GM12878 (cell line): ENCODE measurements at regions not wholly inside any gene's neighbourhood (a gene's known extent, or its start where the extent isn't known, plus 50 kb on each side); places are given as distances from the start of the nearest gene placed in this dataset.

Experiments used
- ATAC-seq: fragments of 200-7000 bp; cut with Tn5 transposase; 3 replicates; pipeline ENCODE4 v1.9.1; 2020; ENCODE audit warnings: mild to moderate bottlenecking, moderate library complexity
- BruUV-seq: library from RNA; stranded (reverse); fragments of 400-500 nt; replicated peaks from 2 replicates; lab custom pipeline; 2021; lab: Mats Ljungman, UMichigan
- CTCF ChIA-PET: fragments of 300-600 bp; sonication (Branson Sonifier 250); formaldehyde crosslinking; extraction: SDS; loops from one replicate; lab custom pipeline; 2021; ENCODE audit warnings: inconsistent platforms; lab: Yijun Ruan, JAX
- POLR2A ChIA-PET: fragments of 350-600 bp; formaldehyde crosslinking; extraction: SDS; loops from one replicate; lab custom pipeline; 2021; ENCODE audit warnings: inconsistent platforms; lab: Charles Lee
- RAD21 ChIA-PET: fragments of 300-600 bp; sonication (Branson Sonifier 250); formaldehyde crosslinking; loops from one replicate; lab custom pipeline; 2023; ENCODE audit warnings: antibody characterized with exemption; ENCODE audit not compliant: unreplicated experiment; lab: Charles Lee
- SMC1A ChIA-PET: fragments of 300-600 bp; sonication (Branson Sonifier 250); formaldehyde crosslinking; loops from one replicate; lab custom pipeline; 2023; ENCODE audit not compliant: unreplicated experiment, uncharacterized antibody; lab: Charles Lee
- DNase-seq: peaks from one replicate; pipeline ENCODE4 v3.0.0-alpha.2; 2011; ENCODE audit warnings: low read depth, low spot score
- FAIRE-seq: peaks from 3 replicates; lab custom pipeline; 2011; peaks lifted over from hg19 to GRCh38; lab: Jason Lieb, UNC
- H2AFZ ChIP-seq: 2 replicates; pipeline ENCODE4 v1.6.0; 2011; ENCODE audit warnings: low read depth, low read length, control low read depth; ENCODE audit not compliant: control insufficient read depth
- H3K27ac ChIP-seq: 2 replicates; pipeline ENCODE4 v1.5.1; 2011; ENCODE audit warnings: control low read depth; ENCODE audit not compliant: control insufficient read depth, insufficient read depth
- H3K27me3 ChIP-seq, 2 experiments: replicated peaks in 1 of 2; 2 replicates each; pipeline versions ENCODE4 v1.6.0 to v1.6.1; 2011; ENCODE audit warnings: low read length in 1 of 2; ENCODE audit not compliant: control insufficient read depth in 2 of 2, insufficient read depth in 2 of 2
- H3K36me3 ChIP-seq, 2 experiments: 2 replicates each; pipeline ENCODE4 v1.5.1; 2011; ENCODE audit warnings: low read length in 1 of 2; ENCODE audit not compliant: control insufficient read depth in 2 of 2, insufficient read depth in 2 of 2
- H3K4me1 ChIP-seq: 2 replicates; pipeline ENCODE4 v1.6.1; 2011; ENCODE audit warnings: mild to moderate bottlenecking, low read length, moderate library complexity, mixed read lengths; ENCODE audit not compliant: control insufficient read depth, insufficient read depth
- H3K4me2 ChIP-seq: 2 replicates; pipeline ENCODE4 v1.6.0; 2011; ENCODE audit warnings: control low read depth; ENCODE audit not compliant: control insufficient read depth, insufficient read depth
- H3K4me3 ChIP-seq: fragments of 200-600 bp; sonication (generic); 2 replicates; pipeline ENCODE4 v1.5.1; 2016
- H3K79me2 ChIP-seq: 2 replicates; pipeline ENCODE4 v1.6.0; 2011; ENCODE audit warnings: low read length; ENCODE audit not compliant: control insufficient read depth, insufficient read depth
- H3K9ac ChIP-seq: 2 replicates; pipeline ENCODE4 v1.8.0; 2011; ENCODE audit warnings: low read length, control low read depth, mixed read lengths; ENCODE audit not compliant: control insufficient read depth, insufficient read depth
- H3K9me3 ChIP-seq: replicated peaks from 3 replicates; pipeline ENCODE4 v1.5.1; 2011; ENCODE audit warnings: mild to moderate bottlenecking, low read length; ENCODE audit not compliant: control insufficient read depth, insufficient read depth
- H4K20me1 ChIP-seq: 2 replicates; pipeline ENCODE4 v1.6.0; 2011; ENCODE audit not compliant: control insufficient read depth, insufficient read depth
- BACH1 ChIP-seq: fragments of 450-650 bp; IDR thresholded peaks from 2 replicates; pipeline ENCODE4 v1.6.1; 2017; ENCODE audit warnings: mild to moderate bottlenecking, borderline replicate concordance
- BCLAF1 ChIP-seq: fragments of 450-650 bp; IDR thresholded peaks from 2 replicates; pipeline ENCODE4 v1.6.1; 2017; ENCODE audit warnings: antibody characterized with exemption, mild to moderate bottlenecking, moderate library complexity
- CBX3 ChIP-seq: fragments of 200-600 bp; sonication (generic); IDR thresholded peaks from 2 replicates; pipeline ENCODE4 v1.6.1; 2016; ENCODE audit warnings: low read depth, borderline replicate concordance
- CBX5 ChIP-seq: sonication (generic); IDR thresholded peaks from 2 replicates; pipeline ENCODE4 v1.6.1; 2016; ENCODE audit warnings: low read depth, moderate library complexity, mild to moderate bottlenecking, inconsistent platforms
- CEBPB ChIP-seq, 2 experiments: fragments of 150-350 bp in 1 of 2; IDR thresholded peaks; 2 replicates each; pipeline ENCODE4 v1.6.1; 2012 to 2014; ENCODE audit warnings: low read depth in 2 of 2, low read length in 2 of 2, borderline replicate concordance in 1 of 2, inconsistent platforms in 1 of 2
- CREB1 ChIP-seq: IDR thresholded peaks from 2 replicates; pipeline ENCODE4 v1.6.1; 2012; ENCODE audit warnings: low read depth, mild to moderate bottlenecking, inconsistent platforms
- EGR1 ChIP-seq, 2 experiments: IDR thresholded peaks; 1 replicate in 1 of 2; 2 replicates in 1 of 2; pipeline ENCODE4 v1.6.1; 2011 to 2012; ENCODE audit warnings: low read depth in 2 of 2, low read length in 2 of 2, borderline replicate concordance in 1 of 2, mild to moderate bottlenecking in 1 of 2, moderate library complexity in 1 of 2
- EP300 ChIP-seq, 2 experiments: fragments of 150-350 bp in 1 of 2; IDR thresholded peaks; 2 replicates each; pipeline ENCODE4 v1.6.1; 2011 to 2012; ENCODE audit warnings: low read depth in 2 of 2, low read length in 2 of 2, borderline replicate concordance in 1 of 2, improper control_type of control experiment in 1 of 2, inconsistent platforms in 1 of 2; ENCODE audit not compliant: control insufficient read depth in 1 of 2
- FOXK2 ChIP-seq: fragments of 450-650 bp; IDR thresholded peaks from 2 replicates; pipeline ENCODE4 v1.6.1; 2017; ENCODE audit warnings: mild to moderate bottlenecking, moderate library complexity
- LARP7 ChIP-seq: fragments of 450-650 bp; IDR thresholded peaks from 2 replicates; pipeline ENCODE4 v1.6.1; 2017; ENCODE audit warnings: mild to moderate bottlenecking
- MLLT1 ChIP-seq: fragments of 450-650 bp; IDR thresholded peaks from 2 replicates; pipeline ENCODE4 v1.6.1; 2016; ENCODE audit warnings: mild to moderate bottlenecking
- PML ChIP-seq: IDR thresholded peaks from 2 replicates; pipeline ENCODE4 v1.6.1; 2012; ENCODE audit warnings: low read length, inconsistent platforms
- PRDM15 ChIP-seq: fragments of 450-650 bp; formaldehyde crosslinking; IDR thresholded peaks from 2 replicates; pipeline ENCODE4 v1.4.0; 2020; ENCODE audit warnings: mild to moderate bottlenecking, moderate library complexity
- RAD51 ChIP-seq: fragments of 450-650 bp; IDR thresholded peaks from 2 replicates; pipeline ENCODE4 v1.6.1; 2016; ENCODE audit warnings: moderate library complexity, mild to moderate bottlenecking, inconsistent platforms
- RELA ChIP-seq: fragments of 450-650 bp; IDR thresholded peaks from 2 replicates; pipeline ENCODE4 v1.8.0; 2014; ENCODE audit warnings: borderline replicate concordance; ENCODE audit not compliant: partially characterized antibody
- RUNX3 ChIP-seq: IDR thresholded peaks from 2 replicates; pipeline ENCODE4 v1.6.1; 2012; ENCODE audit warnings: low read length, inconsistent platforms
- SUZ12 ChIP-seq: fragments of 200-600 bp; sonication (generic); IDR thresholded peaks from one replicate; pipeline ENCODE4 v1.6.1; 2018; ENCODE audit warnings: antibody characterized with exemption, mild to moderate bottlenecking; ENCODE audit not compliant: unreplicated experiment
- ZNF207 ChIP-seq: fragments of 450-650 bp; IDR thresholded peaks from 2 replicates; pipeline ENCODE4 v1.6.1; 2014; ENCODE audit warnings: antibody characterized with exemption, mild to moderate bottlenecking, borderline replicate concordance
- WGBS: methylation state at CpG from one replicate; pipeline ENCODE4 v1.1.6; 2016; ENCODE audit warnings: low lambda C conversion rate; ENCODE audit not compliant: insufficient replicate concordance, insufficient coverage; ENCODE audit errors: missing lambda C conversion rate; 5-methylcytosine and 5-hydroxymethylcytosine counted together
- in situ Hi-C: fragments of 300-500 bp; cut with MboI; formaldehyde crosslinking; loops from 9 replicates; pipeline ENCODE4 v1.14.3; 2018; ENCODE audit warnings: mixed read lengths
- intact Hi-C: fragments of 100-400 bp; cut with micrococcal nuclease; formaldehyde crosslinking; loops from one replicate; pipeline ENCODE4 v1.14.2; 2022; ENCODE audit not compliant: unreplicated experiment

- no peak overlapping the region for H3K4me3 ChIP-seq
- in situ Hi-C loops, result no loop called here
- no peaks in the 10 kb centered on the region; a peak in 1 of 4 replicates for H3K27me3 ChIP-seq
- no peak for DNase-seq
- intact Hi-C loops, result no loop called here
- H2AFZ ChIP-seq, result no peak overlapping the region
- no peak overlapping the region for H3K9ac ChIP-seq
- no TSS peak for BruUV-seq
- no peak overlapping the region for H3K4me2 ChIP-seq
- no peak for FAIRE-seq
- no peak for ATAC-seq
- H3K27ac ChIP-seq, result no peak overlapping the region
- TF ChIP-seq CBX5, result no peak
- TF ChIP-seq ZNF207, result no peak
- TF ChIP-seq MLLT1, result no peak
- no peak for TF ChIP-seq RAD51
- no peak for TF ChIP-seq BCLAF1
- no peak for TF ChIP-seq LARP7
- no peak for TF ChIP-seq BACH1
- no peak for TF ChIP-seq RUNX3
- TF ChIP-seq CREB1, result no peak
- no peak for TF ChIP-seq EGR1 (IDR thresholded peaks at IDR 0.05; ENCODE audit: borderline replicate concordance in 1 of 2, low read depth in 2 of 2, low read length in 2 of 2)
- TF ChIP-seq RELA, result no peak
- TF ChIP-seq CEBPB (IDR thresholded peaks at IDR 0.05; ENCODE audit: borderline replicate concordance in 1 of 2, low read depth in 2 of 2, low read length in 2 of 2), result no peak
- no peak for TF ChIP-seq PML
- no peak for TF ChIP-seq CBX3
- TF ChIP-seq EP300 (IDR thresholded peaks at IDR 0.05; ENCODE audit: borderline replicate concordance in 1 of 2, control insufficient read depth in 1 of 2, low read depth in 2 of 2, low read length in 2 of 2), result no peak
- TF ChIP-seq FOXK2, result no peak
- TF ChIP-seq SUZ12, result no peak
- no peak for TF ChIP-seq PRDM15 (CRISPR knock-in tag)
- ChIA-PET RAD21 (no interaction called here), POLR2A (no interaction called here), CTCF (no interaction called here), SMC1A (interaction anchor here (0.6 kb wide), 1 partner anchor 60 kb away, joined by 5 read pairs; no protein-coding TSS in a partner anchor)
- no peaks in the 10 kb centered on the region for H4K20me1 ChIP-seq
- H3K79me2 ChIP-seq, result no peaks in the 10 kb centered on the region
- no peaks in the 10 kb centered on the region for H3K36me3 ChIP-seq
- peaks cover 6% of the 10 kb centered on the region for H3K4me1 ChIP-seq
- WGBS, result 70% methylated on average over 2 of the region's 2 CpGs
- H3K9me3 ChIP-seq, result no peaks in the 10 kb centered on the region
Observed at GRCh38 chr11:119566319-119566718, 143.3 kb upstream of the THY1 start.
